NOMO-1 (cell line): ENCODE measurements at regions not wholly inside any gene's neighbourhood (a gene's known extent, or its start where the extent isn't known, plus 50 kb on each side); places are given as distances from the start of the nearest gene placed in this dataset.

Experiments
- DNase-seq, 2 experiments: peaks; one replicate each; lab custom pipeline; 2025; ENCODE audit not compliant: unreplicated experiment in 2 of 2; lab: John Stamatoyannopoulos, UW

DNA sequence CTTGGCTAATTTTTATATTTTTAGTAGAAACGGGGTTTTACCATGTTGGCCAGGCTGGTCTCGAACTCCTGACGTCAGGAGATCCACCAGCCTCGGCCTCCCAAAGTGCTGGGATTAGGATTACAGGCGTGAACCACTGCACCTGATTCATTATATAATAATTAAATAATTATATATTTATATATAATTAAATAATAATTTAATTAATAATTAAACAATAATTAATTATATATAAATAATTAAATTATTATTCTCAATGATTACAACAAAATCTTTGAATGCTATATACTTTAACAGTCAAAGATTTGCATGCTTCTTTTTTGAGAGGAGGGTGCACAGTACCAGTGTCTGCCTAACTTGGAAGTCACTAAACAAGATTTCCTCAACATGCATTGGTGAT, 872.3 kb downstream of the EFNB2 start:
- DNase-seq: no peak

- no peak for DNase-seq
Measured at GRCh38 chr13:105660561-105660960, 874.9 kb downstream of the EFNB2 start.

- DNase-seq: no peak
Measured at GRCh38 chr13:105658431-105658830, 877.0 kb downstream of the EFNB2 start.

DNA sequence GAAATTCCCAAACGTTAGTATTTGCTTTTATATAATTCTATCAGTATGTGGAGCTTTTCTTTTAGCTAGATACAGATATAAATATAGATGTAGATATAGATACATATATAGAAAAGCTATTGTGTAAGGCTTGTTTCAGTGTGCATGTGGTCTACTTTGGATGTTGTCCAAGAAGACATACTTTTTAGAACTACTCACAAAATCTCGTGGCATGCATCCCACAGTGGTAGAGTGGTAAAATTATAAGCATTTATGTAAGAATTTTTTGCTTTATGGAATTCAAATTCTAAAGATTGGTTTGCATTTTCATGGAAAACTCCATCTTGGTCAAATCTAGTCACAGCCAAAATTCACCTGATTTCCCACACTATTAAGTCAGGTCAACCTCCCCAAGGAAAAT, 880.4 kb downstream of the EFNB2 start:
- no peak for DNase-seq

DNA sequence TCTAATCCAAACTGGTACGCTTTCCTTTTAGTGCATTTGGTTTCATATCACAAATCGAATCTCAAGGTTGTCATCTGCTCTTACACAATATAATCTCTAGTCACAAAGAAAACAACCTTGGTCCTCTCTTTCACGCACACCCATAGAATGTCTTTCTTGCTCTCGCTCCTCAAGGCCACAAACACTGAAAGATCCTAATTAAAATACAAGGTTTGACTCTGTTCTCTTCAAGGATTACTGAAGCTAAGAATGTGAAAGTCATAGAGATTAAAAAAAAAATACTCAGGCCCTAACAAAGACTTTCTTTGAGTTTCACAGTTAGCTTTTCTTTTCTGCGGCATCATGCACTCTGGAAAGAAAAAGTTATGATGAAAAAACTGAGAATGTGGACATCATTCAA, 891.5 kb downstream of the EFNB2 start:
- DNase-seq: no peak

- DNase-seq: no peak
Measured at GRCh38 chr13:105642511-105642958, 892.9 kb downstream of the EFNB2 start.

GRCh38 chr13:105641121-105641520, 894.3 kb downstream of the EFNB2 start:
- DNase-seq: no peak

- no peak for DNase-seq
Measured at GRCh38 chr13:105638426-105638825, 897.0 kb downstream of the EFNB2 start.

DNA sequence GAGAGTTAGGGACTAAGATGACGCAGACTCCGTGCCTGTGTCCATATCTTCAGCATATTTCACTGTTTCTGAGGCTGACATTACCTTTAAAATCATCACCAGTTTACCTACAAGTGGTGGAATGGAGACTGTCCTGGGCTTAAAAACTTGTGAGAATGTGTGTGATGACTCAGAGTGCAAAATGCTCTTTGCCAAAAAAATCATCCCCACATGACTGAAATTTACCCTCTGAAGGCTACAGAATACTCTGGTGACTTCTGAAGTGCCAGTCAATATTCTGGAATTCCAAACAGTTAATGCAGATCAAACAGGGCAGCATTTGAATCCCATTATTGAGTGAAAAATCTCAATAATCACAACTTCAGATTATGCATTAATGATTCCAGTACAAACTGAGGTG, 901.4 kb downstream of the EFNB2 start:
- no peak for DNase-seq

GRCh38 chr13:105630431-105630830, 905.0 kb downstream of the EFNB2 start:
- DNase-seq: no peak

DNA sequence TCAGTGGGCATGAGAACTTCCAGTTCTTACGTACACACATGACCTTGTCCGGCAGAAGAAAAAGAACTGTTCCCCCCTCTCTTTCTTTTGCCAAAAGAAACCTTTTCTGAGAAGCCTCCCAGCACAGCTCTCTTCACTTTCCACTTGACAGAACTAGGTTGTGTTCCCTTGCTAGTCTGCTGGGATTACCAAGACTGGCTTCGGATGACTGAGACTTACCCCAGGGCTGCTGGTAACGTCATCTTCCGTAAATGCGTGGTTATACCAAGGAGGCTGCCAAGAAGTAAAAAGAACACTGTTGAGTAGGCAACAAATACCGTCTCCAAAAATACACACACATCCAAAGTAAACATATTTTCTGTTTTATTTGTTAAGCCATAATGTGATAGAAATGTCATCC, 908.2 kb downstream of the EFNB2 start:
- DNase-seq: no peak

DNA sequence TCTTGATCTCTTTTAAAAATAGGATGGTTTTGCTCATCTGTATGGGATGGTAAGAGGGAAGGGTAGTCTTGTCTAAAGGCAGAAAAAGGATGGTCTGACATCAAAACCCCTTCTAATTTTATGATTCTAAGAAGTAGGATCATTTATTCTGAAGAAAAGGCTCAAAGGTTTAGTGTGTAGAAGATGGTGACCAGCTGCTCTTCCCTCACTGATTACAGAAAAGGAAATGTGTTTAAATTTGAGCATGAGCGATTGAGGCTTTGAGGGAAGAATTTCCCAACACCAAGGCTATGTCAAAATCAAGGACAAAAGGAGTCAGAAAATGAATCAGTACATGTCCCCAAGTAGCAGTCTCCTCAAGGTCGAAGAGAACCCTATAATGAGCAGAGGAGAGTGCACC, 909.8 kb downstream of the EFNB2 start:
- DNase-seq: peak; percentile 2 to 22

GRCh38 chr13:105616333-105617075, 919.0 kb downstream of the EFNB2 start:
- no peak for DNase-seq

- no peak for DNase-seq
Measured at GRCh38 chr13:105612541-105612940, 922.9 kb downstream of the EFNB2 start.

GRCh38 chr13:105611424-105611823, 924.0 kb downstream of the EFNB2 start:
- no peak for DNase-seq

DNA sequence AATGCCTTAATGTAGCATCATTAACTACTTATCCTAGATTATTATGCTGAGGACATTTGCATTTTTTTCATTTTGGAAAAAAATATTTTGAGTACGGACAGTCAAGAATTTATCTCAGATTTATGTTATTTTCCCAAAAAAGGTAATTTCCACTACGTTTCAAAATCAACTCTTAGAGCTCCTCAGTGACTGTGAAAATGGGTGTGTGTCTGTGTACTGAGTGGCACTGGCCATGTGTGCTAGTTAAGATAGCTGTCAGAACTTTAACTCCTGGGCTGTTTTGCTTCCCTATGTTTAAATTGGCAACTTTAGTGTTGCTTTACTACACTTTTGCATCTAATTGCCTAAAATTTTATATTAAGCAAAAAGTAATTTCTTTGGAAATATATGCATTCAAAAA, 927.4 kb downstream of the EFNB2 start:
- DNase-seq: no peak

- DNase-seq: no peak
Measured at GRCh38 chr13:105607426-105607825, 928.0 kb downstream of the EFNB2 start.

DNA sequence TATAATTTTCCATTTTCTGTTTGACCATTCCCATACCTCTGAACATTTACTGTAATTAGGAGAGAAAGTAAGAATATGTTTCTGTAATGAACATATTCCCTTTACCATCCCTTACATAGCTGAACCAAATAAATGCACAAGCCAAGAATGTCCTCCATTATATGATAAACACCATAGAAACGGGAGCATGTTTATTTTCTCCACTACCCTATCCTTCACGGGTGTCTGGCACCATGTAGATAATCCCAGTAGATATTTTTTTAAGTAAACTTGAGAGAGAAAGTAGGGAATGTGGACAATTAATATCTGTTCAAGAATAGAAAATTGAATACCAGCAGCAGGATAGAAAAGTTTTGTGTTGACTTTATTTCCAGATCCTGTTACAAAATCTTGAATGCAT, 928.4 kb downstream of the EFNB2 start:
- DNase-seq: no peak

- DNase-seq: no peak
Measured at GRCh38 chr13:105602956-105603670, 932.3 kb downstream of the EFNB2 start.

GRCh38 chr13:105599477-105600037, 935.9 kb downstream of the EFNB2 start:
- no peak for DNase-seq

DNA sequence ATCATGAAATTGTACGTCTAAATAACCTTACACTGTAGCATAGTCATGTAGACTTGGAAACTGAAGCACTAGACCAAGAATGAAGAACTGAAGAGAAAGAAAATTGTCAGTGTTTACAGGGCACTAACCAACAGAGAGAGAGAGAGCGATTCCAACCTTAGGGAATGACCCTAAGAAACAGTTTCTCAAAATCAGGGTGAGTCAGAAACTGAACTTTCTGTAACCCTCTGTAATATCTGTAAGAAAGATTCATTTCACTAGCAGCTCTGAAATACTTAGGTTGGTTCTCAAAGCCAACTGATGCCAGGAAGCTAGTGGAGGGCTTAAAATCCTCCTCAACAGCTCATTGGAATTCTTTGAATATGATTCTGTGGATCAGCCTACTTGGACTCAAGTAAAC, 936.9 kb downstream of the EFNB2 start:
- DNase-seq: no peak

GRCh38 chr13:105597573-105597972, 937.9 kb downstream of the EFNB2 start:
- DNase-seq: no peak
